Erythroblast (primary cell): ENCODE measurements at regions not wholly inside any gene's neighbourhood (a gene's known extent, or its start where the extent isn't known, plus 50 kb on each side); places are given as distances from the start of the nearest gene placed in this dataset.

Source experiments
- GATA1 ChIP-seq: IDR thresholded peaks from 2 replicates; pipeline ENCODE4 v1.6.1; 2011; ENCODE audit warnings: low read depth, mild to moderate bottlenecking, control low read depth, low read length, moderate library complexity
- POLR2A ChIP-seq: IDR thresholded peaks from 2 replicates; pipeline ENCODE4 v1.6.1; 2011; ENCODE audit warnings: mild to moderate bottlenecking, low read length

- TF ChIP-seq POLR2A (no peak), GATA1 (no peak)
Measured at GRCh38 chr1:96028071-96028470, 693.5 kb upstream of the PTBP2 start.
